Subcutaneous abdominal adipose tissue (tissue), 5 donors: ENCODE measurements at regions not wholly inside any gene's neighbourhood (a gene's known extent, or its start where the extent isn't known, plus 50 kb on each side); places are given as distances from the start of the nearest gene placed in this dataset.

Experiments used
- H3K27ac ChIP-seq: one replicate; pipeline ENCODE4 v1.7.0; 2013; ENCODE audit warnings: low read depth, mild to moderate bottlenecking, inconsistent platforms, low read length, moderate library complexity
- H3K27me3 ChIP-seq, 5 donors: one replicate each; pipeline ENCODE4 v1.7.0; 2013; ENCODE audit warnings: low read length in 5 of 5, inconsistent platforms in 1 of 5; ENCODE audit not compliant: control insufficient read depth in 5 of 5, insufficient read depth in 4 of 5
- H3K36me3 ChIP-seq, 5 donors: one replicate each; pipeline ENCODE4 v1.7.0; 2013; ENCODE audit warnings: low read length in 5 of 5; ENCODE audit not compliant: control insufficient read depth in 5 of 5, insufficient read depth in 5 of 5
- H3K4me1 ChIP-seq, 5 donors: one replicate each; pipeline ENCODE4 v1.7.0; 2013; ENCODE audit warnings: low read length in 5 of 5, mild to moderate bottlenecking in 3 of 5, moderate library complexity in 1 of 5; ENCODE audit not compliant: control insufficient read depth in 5 of 5, insufficient read depth in 5 of 5
- H3K4me3 ChIP-seq, 5 donors: one replicate each; pipeline ENCODE4 v1.7.0; 2013; ENCODE audit warnings: low read length in 5 of 5, low read depth in 1 of 5
- H3K9ac ChIP-seq, 5 donors: one replicate each; pipeline ENCODE4 v1.7.0; 2013; ENCODE audit warnings: low read length in 5 of 5, mild to moderate bottlenecking in 4 of 5, moderate library complexity in 3 of 5
- H3K9me3 ChIP-seq, 5 donors: one replicate each; pipeline ENCODE4 v1.7.0; 2013; ENCODE audit warnings: low read length in 5 of 5; ENCODE audit not compliant: control insufficient read depth in 5 of 5
- donor health status: healthy.
- donor health status: healthy.
- donor health status: healthy.
- donor health status: healthy.
- donor health status: healthy.

GRCh38 chr10:123519861-123520260 is 146.3 kb upstream of the GPR26 start:
- Histone ChIP-seq H3K9me3 (no peaks in the 10 kb centered on the region), H3K4me1 (no peaks in the 10 kb centered on the region), H3K9ac (no peak overlapping the region)

GRCh38 chr10:123521076-123521475 is 145.1 kb upstream of the GPR26 start:
- Histone ChIP-seq H3K27me3 (peaks cover 0 to 15% (median 6%) of the 10 kb centered on the region in 5 donors), H3K4me3 (no peak overlapping the region), H3K9ac (no peak overlapping the region), H3K27ac (no peak overlapping the region), H3K36me3 (no peaks in the 10 kb centered on the region), H3K4me1 (no peaks in the 10 kb centered on the region), H3K9me3 (no peaks in the 10 kb centered on the region)

More at GRCh38 chr10:123519861-123520260, 146.3 kb upstream of the GPR26 start:
- no peak overlapping the region for H3K4me3 ChIP-seq
- H3K27me3 ChIP-seq: peaks cover 0 to 20% (median 7%) of the 10 kb centered on the region in 5 donors
- no peak overlapping the region for H3K27ac ChIP-seq
- no peaks in the 10 kb centered on the region for H3K36me3 ChIP-seq

- Histone ChIP-seq H3K4me1 (no peaks in the 10 kb centered on the region), H3K4me3 (no peak overlapping the region), H3K36me3 (no peaks in the 10 kb centered on the region), H3K27ac (no peak overlapping the region), H3K9ac (no peak overlapping the region), H3K27me3 (peaks cover 0 to 13% (median 6%) of the 10 kb centered on the region in 5 donors), H3K9me3 (no peaks in the 10 kb centered on the region)
These were observed 144.6 kb upstream of the GPR26 start for GRCh38 chr10:123521556-123521955.

GRCh38 chr10:123522702-123523312 is 143.3 kb upstream of the GPR26 start:
- H3K36me3 ChIP-seq: no peaks in the 10 kb centered on the region
- H3K9ac ChIP-seq: no peak overlapping the region
- H3K9me3 ChIP-seq: no peaks in the 10 kb centered on the region
- no peak overlapping the region for H3K27ac ChIP-seq
- peaks cover 0 to 13% (median 4%) of the 10 kb centered on the region in 5 donors for H3K27me3 ChIP-seq
- no peak overlapping the region for H3K4me3 ChIP-seq
- no peaks in the 10 kb centered on the region for H3K4me1 ChIP-seq

GRCh38 chr10:123523833-123524232 is 142.3 kb upstream of the GPR26 start:
- Histone ChIP-seq H3K27me3 (peaks cover 0 to 13% (median 0%) of the 10 kb centered on the region in 5 donors), H3K36me3 (no peaks in the 10 kb centered on the region), H3K4me1 (no peaks in the 10 kb centered on the region), H3K9me3 (no peaks in the 10 kb centered on the region), H3K27ac (no peak overlapping the region), H3K9ac (no peak overlapping the region), H3K4me3 (no peak overlapping the region)

- H3K36me3 ChIP-seq: no peaks in the 10 kb centered on the region
- peaks cover 0 to 3% (median 0%) of the 10 kb centered on the region in 5 donors for H3K9me3 ChIP-seq
- H3K4me1 ChIP-seq: no peaks in the 10 kb centered on the region
- no peak overlapping the region for H3K4me3 ChIP-seq
- H3K27ac ChIP-seq: no peak overlapping the region
- H3K9ac ChIP-seq: no peak overlapping the region
- H3K27me3 ChIP-seq: peaks cover 0 to 7% (median 2%) of the 10 kb centered on the region in 5 donors
These were observed 139.6 kb upstream of the GPR26 start for GRCh38 chr10:123526356-123527064.

GRCh38 chr10:123527151-123527550 is 139.0 kb upstream of the GPR26 start:
- Histone ChIP-seq H3K9ac (no peak overlapping the region), H3K27me3 (peaks cover 0 to 5% (median 2%) of the 10 kb centered on the region in 5 donors), H3K27ac (no peak overlapping the region), H3K36me3 (no peaks in the 10 kb centered on the region), H3K4me3 (no peak overlapping the region), H3K4me1 (no peaks in the 10 kb centered on the region), H3K9me3 (peaks cover 0 to 5% (median 0%) of the 10 kb centered on the region in 5 donors)

GRCh38 chr10:123529146-123529760 is 136.9 kb upstream of the GPR26 start:
- Histone ChIP-seq H3K4me3 (no peak overlapping the region), H3K27me3 (peaks cover 0 to 4% (median 2%) of the 10 kb centered on the region in 5 donors), H3K36me3 (no peaks in the 10 kb centered on the region), H3K4me1 (no peaks in the 10 kb centered on the region), H3K9ac (no peak overlapping the region), H3K9me3 (peaks cover 0 to 5% (median 0%) of the 10 kb centered on the region in 5 donors), H3K27ac (no peak overlapping the region)

- Histone ChIP-seq H3K4me1 (no peaks in the 10 kb centered on the region), H3K36me3 (no peaks in the 10 kb centered on the region), H3K4me3 (no peak overlapping the region), H3K9me3 (peaks cover 0 to 5% (median 0%) of the 10 kb centered on the region in 5 donors), H3K27me3 (peaks cover 0 to 4% (median 2%) of the 10 kb centered on the region in 5 donors), H3K27ac (no peak overlapping the region), H3K9ac (no peak overlapping the region)
These were observed 135.8 kb upstream of the GPR26 start for GRCh38 chr10:123530166-123530870.
